Anterior cingulate cortex (tissue), 58 donors: ENCODE measurements at regions not wholly inside any gene's neighbourhood (a gene's known extent, or its start where the extent isn't known, plus 50 kb on each side); places are given as distances from the start of the nearest gene placed in this dataset.
A peak's percentile ranks its signal among the peaks of the same experiment; 100 is the strongest.

Experiments used
- DNase-seq, 58 donors: peaks; one replicate each; lab custom pipeline; 2025; lab: John Stamatoyannopoulos, UW

- peak in 2 of 58 donors; percentile 10 to 42 for DNase-seq
Observed at GRCh38 chr6:112690497-112691202, 343.5 kb downstream of the RFPL4B start.

- no peak for DNase-seq
Observed at GRCh38 chr6:112691289-112691688, 344.2 kb downstream of the RFPL4B start.

GRCh38 chr6:112695001-112695400, 347.9 kb downstream of the RFPL4B start:
- DNase-seq: no peak

- no peak for DNase-seq
Observed at GRCh38 chr6:112697265-112697664, 350.1 kb downstream of the RFPL4B start.

- no peak for DNase-seq
Observed at GRCh38 chr6:112701201-112701600, 354.1 kb downstream of the RFPL4B start.

- no peak for DNase-seq
Observed at GRCh38 chr6:112710710-112711109, 363.6 kb downstream of the RFPL4B start.

DNA sequence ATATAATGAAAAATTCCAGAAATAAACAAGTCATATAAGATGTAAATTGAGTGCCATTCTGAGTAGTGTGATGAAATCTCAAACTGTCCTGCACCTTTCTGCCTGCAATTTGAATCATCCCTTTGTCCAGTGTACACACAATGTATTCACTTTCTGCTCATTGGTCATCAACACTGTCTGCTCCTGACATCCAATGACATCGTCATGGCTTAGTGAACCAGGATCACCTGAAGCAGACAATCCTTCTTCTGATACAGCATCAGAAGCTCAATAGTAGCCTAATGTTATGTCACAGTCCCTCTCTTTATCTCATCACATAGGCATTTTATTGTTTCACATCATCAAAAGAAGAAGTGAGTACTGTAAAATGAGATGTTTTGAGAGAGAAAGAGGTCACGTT, 366.3 kb downstream of the RFPL4B start:
- no peak for DNase-seq

DNA sequence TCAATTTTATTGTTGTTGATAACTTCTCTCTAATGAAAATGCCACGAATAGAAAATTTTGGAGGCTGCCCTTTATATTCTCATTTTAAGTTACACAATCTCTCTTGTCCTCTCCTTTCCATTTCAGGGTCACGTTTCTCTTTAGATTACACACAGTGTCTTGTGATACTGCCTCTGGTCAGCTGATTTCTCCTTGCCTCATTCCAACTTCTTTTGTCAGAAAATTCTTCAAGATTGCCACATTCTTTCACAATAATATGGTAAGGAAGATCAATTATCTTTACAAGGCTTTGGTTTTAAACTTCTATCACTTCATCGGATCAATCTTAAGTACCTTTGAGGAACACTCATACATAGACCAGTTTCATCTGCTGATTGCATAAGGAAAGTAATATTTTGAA, 370.3 kb downstream of the RFPL4B start:
- DNase-seq: no peak

- no peak for DNase-seq
Observed at GRCh38 chr6:112717856-112718255, 370.7 kb downstream of the RFPL4B start.

DNA sequence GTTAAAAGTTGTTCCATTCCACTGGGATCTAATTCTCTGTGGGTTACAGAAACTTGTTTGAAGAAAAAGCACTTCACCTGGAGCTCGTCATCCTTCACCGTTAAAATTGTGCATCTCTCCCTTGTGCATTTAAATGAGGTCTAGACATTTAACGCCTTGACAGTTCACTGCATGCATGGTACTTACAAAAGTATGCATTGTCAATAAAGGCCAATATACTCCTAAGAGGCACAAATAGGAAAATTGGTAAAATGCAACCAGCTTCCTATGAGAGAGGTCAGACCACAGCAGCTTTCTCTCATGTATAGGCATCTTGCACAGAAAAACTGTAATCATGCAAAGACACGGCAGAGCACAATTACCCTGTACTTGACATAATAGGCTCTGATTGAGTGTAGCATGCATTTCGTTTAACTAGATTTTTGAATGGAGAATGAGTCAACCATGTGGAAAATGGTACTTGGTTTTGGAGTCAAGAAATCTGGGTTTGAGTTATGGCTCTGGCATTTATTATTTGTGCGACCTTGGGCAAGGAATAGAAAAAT, 378.5 kb downstream of the RFPL4B start:
- no peak for DNase-seq

DNA sequence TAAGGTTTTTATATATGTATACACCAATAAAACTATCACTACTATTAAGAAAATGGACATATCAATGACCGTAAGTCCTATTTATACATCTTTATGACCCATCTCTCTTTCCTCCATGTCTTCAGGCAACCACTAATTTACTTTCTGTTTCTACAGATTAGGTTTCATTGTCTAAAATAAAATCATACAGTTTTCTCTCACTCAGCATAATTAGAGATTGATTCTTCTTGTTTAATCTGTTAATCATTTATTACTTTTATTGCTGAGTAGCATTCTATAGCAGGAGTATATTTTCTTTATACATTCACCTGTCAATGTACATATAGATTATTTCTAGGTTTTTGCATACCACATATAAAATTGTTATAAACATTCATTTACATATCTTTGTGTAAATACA, 388.0 kb downstream of the RFPL4B start:
- no peak for DNase-seq

DNA sequence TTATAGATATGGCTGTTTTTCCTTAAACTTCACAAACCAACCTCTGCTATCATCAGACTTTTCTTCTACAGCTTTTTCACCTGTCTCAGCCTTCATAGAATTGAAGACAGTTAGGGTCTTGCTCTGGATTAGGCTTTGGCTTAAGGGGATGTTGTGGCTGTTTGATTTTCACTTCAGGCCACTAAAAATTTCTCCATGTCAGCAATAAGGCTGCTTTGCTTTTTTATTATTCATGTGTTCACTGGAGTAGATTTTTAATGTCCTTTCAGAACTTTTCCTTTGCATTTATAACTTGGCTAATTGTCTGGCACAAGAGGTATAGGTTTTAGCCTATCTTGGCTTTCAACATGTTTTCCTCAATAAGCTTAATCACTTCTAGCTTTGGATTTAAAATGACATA, 392.6 kb downstream of the RFPL4B start:
- no peak for DNase-seq

GRCh38 chr6:112743323-112743722, 396.2 kb downstream of the RFPL4B start:
- peak in 3 of 58 donors; percentile 0 to 63 (median 20) for DNase-seq

DNA sequence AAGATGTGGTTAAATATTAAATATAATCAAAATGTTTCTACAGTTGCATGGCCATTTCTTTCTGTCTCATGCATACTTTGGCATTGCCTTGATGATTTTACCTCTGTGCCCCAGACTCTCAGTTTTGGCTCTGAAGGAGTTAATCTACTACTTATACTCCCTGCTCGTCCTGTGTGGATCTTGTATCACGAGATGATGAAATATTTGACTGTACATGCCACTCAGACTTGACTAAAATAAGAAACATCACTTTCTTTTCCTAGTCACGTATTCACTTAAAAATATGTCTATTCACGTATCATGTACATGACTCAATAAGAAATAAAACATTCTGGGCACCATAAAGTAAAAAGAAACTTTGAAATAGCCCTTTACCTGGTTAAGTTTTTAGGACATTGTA, 397.7 kb downstream of the RFPL4B start:
- no peak for DNase-seq

GRCh38 chr6:112745765-112746164, 398.6 kb downstream of the RFPL4B start:
- DNase-seq: no peak

DNA sequence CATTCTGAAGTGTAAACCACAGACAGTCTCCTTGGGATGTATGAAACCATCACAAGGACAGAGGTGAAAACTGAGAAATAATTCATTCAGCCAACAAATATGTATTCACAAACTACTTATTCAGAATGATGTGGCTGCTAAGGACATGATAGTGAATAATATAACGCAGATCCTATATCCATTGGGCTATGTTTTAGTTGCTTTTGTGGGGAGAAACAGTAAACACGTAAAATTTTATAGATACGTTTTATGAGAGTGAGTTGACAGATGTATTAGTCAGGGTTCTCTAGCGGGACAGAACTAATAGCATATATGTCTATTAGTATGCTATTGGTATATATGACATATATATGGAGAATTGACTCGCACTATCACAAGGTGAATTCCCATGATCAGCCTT, 402.5 kb downstream of the RFPL4B start:
- DNase-seq: no peak

GRCh38 chr6:112752305-112752704, 405.2 kb downstream of the RFPL4B start:
- DNase-seq: no peak

GRCh38 chr6:112752791-112753190, 405.7 kb downstream of the RFPL4B start:
- no peak for DNase-seq

- DNase-seq: no peak
Observed at GRCh38 chr6:112760831-112761230, 413.7 kb downstream of the RFPL4B start.

DNA sequence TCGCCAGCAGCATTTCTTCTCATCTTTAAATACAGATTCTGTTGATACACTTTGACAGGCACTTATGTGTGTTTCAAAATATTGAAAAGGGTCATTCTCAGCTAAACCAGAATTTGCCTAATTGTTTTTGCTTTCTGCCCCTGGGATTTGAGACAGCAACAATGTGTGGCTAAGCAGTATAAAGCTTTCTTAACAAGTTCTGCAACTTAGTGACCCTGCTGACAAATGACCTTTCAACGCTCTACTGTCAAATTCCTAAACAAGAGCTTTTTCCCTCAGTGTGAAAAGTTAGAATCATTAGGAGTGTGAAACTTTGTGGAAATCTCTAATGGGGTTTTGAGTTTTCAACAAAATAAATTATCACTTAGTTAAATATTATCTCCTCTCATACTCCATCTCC, 414.6 kb downstream of the RFPL4B start:
- no peak for DNase-seq

GRCh38 chr6:112764377-112764776, 417.2 kb downstream of the RFPL4B start:
- DNase-seq: no peak

GRCh38 chr6:112770308-112770707, 423.2 kb downstream of the RFPL4B start:
- no peak for DNase-seq

DNA sequence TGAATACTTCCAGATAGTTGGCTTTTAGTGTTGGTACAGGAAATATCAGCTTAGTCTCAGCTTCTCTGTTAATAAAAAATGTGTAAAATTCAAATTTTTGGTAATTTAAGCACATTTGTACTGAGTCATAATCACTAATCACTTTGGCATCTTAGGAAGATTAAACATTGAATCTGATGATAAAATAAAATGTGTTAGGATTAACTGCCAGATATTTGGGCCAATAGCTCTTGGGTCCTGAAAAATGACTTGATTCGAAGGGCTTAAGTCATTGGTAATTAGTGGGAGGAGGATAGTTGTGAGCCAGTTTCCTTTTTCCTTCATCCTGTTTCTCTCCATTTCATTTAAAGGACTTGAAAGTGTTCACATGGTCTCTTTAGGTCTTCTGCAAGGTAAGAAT, 426.1 kb downstream of the RFPL4B start:
- no peak for DNase-seq
